ENCODE measurements at regions not wholly inside any gene's neighbourhood (a gene's known extent, or its start where the extent isn't known, plus 50 kb on each side); places are given as distances from the start of the nearest gene placed in this dataset.

- TF ChIP-seq, protein P1, sequence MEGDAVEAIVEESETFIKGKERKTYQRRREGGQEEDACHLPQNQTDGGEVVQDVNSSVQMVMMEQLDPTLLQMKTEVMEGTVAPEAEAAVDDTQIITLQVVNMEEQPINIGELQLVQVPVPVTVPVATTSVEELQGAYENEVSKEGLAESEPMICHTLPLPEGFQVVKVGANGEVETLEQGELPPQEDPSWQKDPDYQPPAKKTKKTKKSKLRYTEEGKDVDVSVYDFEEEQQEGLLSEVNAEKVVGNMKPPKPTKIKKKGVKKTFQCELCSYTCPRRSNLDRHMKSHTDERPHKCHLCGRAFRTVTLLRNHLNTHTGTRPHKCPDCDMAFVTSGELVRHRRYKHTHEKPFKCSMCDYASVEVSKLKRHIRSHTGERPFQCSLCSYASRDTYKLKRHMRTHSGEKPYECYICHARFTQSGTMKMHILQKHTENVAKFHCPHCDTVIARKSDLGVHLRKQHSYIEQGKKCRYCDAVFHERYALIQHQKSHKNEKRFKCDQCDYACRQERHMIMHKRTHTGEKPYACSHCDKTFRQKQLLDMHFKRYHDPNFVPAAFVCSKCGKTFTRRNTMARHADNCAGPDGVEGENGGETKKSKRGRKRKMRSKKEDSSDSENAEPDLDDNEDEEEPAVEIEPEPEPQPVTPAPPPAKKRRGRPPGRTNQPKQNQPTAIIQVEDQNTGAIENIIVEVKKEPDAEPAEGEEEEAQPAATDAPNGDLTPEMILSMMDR (IDR thresholded peaks at IDR 0.05): no peak
- TF ChIP-seq POLR2A (IDR thresholded peaks at IDR 0.05): no peak
- no peak for TF ChIP-seq POLR2AphosphoS5 (IDR thresholded peaks at IDR 0.05)
- no peak for TF ChIP-seq EP300 (IDR thresholded peaks at IDR 0.05; ENCODE audit: low read depth)
Measured at GRCh38 chr13:85709072-85709471, 90.1 kb downstream of the SLITRK6 start.
